Skin of body (tissue), 1 donor: ENCODE measurements at regions not wholly inside any gene's neighbourhood (a gene's known extent, or its start where the extent isn't known, plus 50 kb on each side); places are given as distances from the start of the nearest gene placed in this dataset.
"Not testable (repeated sequence)": the region's sequence is repeated elsewhere in the genome, so short reads cannot be mapped to it uniquely, and the experiment has no call there.

ENCODE experiments used
- DNase-seq: peaks from one replicate; lab custom pipeline; 2025; lab: John Stamatoyannopoulos, UW

GRCh38 chr9:1855726-1856125, 159.4 kb upstream of the SMARCA2 start:
- DNase-seq, result no peak

DNA sequence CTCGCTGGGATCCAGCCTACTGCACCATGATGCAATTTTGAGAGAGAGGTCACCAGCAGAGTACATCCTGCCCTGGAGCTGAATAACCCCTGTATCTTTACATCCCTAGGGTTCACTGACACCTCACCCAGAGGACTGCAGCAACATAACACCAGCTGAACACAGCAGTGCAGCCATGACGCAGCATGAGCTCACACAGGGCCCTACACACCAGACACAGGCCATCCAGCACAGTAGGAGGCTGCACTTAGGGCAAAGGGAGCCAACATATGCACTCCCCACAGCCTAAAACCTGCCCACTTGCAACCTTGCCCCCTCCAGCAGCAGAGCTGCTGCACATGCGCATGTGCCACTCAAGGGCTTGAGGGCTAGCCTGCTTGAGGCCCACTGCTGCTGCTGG, 157.3 kb upstream of the SMARCA2 start:
- no peak for DNase-seq

- no peak for DNase-seq
These were observed 145.3 kb upstream of the SMARCA2 start for GRCh38 chr9:1869843-1870242.

DNA sequence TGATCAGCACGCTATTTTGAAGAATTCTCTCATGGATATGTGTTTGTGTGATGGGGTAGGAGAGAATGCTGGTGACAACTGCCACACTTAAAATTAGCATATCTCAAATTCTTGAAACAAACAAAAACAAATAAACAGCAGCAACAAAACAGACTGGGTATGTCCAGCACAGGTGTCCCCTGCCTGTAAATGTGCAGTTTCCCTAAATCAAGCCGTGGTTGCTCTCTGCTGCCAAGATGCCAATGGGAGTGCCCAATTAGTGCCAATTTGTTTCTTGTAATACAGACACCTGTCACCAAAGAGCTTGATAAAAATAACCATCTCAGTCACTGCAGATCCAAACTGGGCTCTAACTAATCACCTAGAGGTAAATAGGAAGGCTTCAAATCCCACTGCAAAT, 144.2 kb upstream of the SMARCA2 start:
- no peak for DNase-seq

GRCh38 chr9:1871626-1872419, 143.3 kb upstream of the SMARCA2 start:
- no peak for DNase-seq

- DNase-seq, result no peak
These were observed 139.8 kb upstream of the SMARCA2 start for GRCh38 chr9:1875251-1875851.

GRCh38 chr9:1875921-1876448, 139.2 kb upstream of the SMARCA2 start:
- no peak for DNase-seq

GRCh38 chr9:1876891-1877496, 138.2 kb upstream of the SMARCA2 start:
- DNase-seq, result no peak

DNA sequence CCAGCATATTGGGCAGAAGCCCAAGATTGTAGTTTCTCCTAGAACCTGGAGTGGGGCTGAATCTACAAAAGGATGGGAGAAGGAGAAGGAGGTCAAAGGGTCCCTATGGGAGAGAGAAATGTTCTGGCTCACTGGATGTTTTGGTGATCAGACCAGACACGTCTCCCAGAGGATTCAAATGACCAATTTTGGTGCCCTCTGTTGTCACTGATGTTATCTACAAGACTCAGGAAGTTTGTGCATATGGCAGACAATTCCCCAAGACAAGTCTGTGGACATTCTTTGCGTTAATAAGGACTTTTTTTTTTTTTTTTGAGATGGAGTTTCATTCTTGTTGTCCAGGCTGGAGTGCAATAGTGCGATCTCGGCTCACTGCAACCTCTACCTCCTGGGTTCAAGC, 137.2 kb upstream of the SMARCA2 start:
- DNase-seq, result no peak

- DNase-seq, result no peak
These were observed 136.3 kb upstream of the SMARCA2 start for GRCh38 chr9:1878811-1879210.

GRCh38 chr9:1879501-1879900, 135.6 kb upstream of the SMARCA2 start:
- no peak for DNase-seq

- no peak for DNase-seq
These were observed 135.0 kb upstream of the SMARCA2 start for GRCh38 chr9:1880038-1880565.

- DNase-seq, result no peak
These were observed 133.3 kb upstream of the SMARCA2 start for GRCh38 chr9:1881708-1882295.

DNA sequence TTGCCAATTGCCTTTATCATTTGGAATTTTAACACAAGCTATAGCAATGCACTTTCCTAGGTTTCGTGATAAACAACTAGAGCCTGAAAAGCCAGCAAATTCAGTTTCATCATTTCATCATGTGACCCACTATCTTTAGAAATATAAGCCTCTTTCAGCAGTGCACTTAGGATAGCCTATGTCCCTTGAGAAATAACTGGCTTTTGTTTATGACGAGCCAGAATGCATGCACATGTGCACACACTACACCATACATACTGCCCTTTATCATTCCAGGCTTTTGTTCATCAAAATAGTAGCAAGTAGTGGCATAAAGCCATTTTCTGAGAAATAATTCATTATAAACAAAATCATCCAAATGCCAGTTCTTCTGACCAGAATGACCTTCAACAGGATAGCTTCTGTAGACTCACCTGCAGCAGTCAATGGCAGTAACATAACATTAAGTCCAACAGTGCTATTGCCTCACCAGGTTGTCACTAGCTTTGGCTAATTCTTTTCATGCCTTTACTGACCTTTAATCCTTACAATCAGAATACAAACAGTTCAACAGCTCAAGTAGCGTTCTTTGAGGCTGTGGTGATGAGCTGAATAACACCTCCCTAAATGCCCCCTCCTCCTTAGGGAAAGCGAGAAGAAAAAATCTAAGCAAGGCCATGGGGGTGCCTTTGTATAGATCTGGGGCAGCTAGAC, 132.3 kb upstream of the SMARCA2 start:
- DNase-seq, result no peak

- DNase-seq, result no peak
These were observed 124.9 kb upstream of the SMARCA2 start for GRCh38 chr9:1890201-1890600.

- no peak for DNase-seq
These were observed 124.3 kb upstream of the SMARCA2 start for GRCh38 chr9:1890816-1891215.

- DNase-seq, result not testable (repeated sequence)
These were observed 112.0 kb upstream of the SMARCA2 start for GRCh38 chr9:1903080-1903704.

GRCh38 chr9:1907465-1907864, 107.7 kb upstream of the SMARCA2 start:
- DNase-seq, result no peak

DNA sequence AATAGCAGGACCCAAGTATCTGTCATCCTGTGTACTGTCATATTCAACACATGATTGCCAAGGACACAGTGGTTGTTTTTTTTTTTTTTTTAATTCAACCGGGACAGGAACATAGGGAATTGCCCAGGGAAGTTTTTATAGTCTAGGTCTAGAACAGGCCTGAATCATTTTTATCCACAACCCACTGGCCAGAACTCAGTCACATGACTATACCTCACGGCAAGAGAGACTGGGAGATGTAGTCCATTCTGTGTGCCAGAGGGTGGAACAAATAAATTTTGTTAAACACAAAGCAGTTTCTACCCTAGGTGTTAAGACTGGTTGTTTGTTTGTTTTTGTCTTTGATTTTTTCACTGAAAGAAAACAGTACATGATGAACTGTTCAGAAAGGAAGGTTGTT, 105.8 kb upstream of the SMARCA2 start:
- DNase-seq, result no peak

GRCh38 chr9:1910269-1910811, 104.8 kb upstream of the SMARCA2 start:
- DNase-seq, result no peak
